ENCODE measurements at regions not wholly inside any gene's neighbourhood (a gene's known extent, or its start where the extent isn't known, plus 50 kb on each side); places are given as distances from the start of the nearest gene placed in this dataset.

GRCh38 chr9:109996936-109997580 lies 210.9 kb downstream of the C9orf152 start:
- TF ChIP-seq EZH2 (IDR thresholded peaks at IDR 0.05; ENCODE audit: borderline replicate concordance, low read depth, low read length, severe bottlenecking): no peak
- no peak for TF ChIP-seq CTCF (IDR thresholded peaks at IDR 0.05; ENCODE audit: extremely low read depth in 1 of 2, insufficient read depth in 1 of 2, low read depth in 1 of 2, low read length in 2 of 2)
- TF ChIP-seq JUN (IDR thresholded peaks at IDR 0.05; ENCODE audit: borderline replicate concordance, insufficient read depth, insufficient read length, low read depth): no peak
- no peak for TF ChIP-seq MYC (IDR thresholded peaks at IDR 0.05; ENCODE audit: low read depth, low read length)
- no peak for TF ChIP-seq POLR2A (IDR thresholded peaks at IDR 0.05; ENCODE audit: low read depth, low read length)
- no peak for TF ChIP-seq MAX (IDR thresholded peaks at IDR 0.05; ENCODE audit: insufficient read depth, insufficient read length)
- TF ChIP-seq POLR2AphosphoS5 (IDR thresholded peaks at IDR 0.05; ENCODE audit: insufficient read depth, low read depth, low read length): no peak
- no peak for TF ChIP-seq GATA2 (IDR thresholded peaks at IDR 0.05; ENCODE audit: insufficient read depth, insufficient read length, low read depth, low read length)

Data from endothelial cell of umbilical vein (primary cell).